Lung (tissue), 11 donors: ENCODE measurements at regions not wholly inside any gene's neighbourhood (a gene's known extent, or its start where the extent isn't known, plus 50 kb on each side); places are given as distances from the start of the nearest gene placed in this dataset.

ENCODE experiments used
- ATAC-seq: fragments of 200-7000 bp; cut with Tn5 transposase; one replicate; pipeline ENCODE4 v1.9.1; 2020; ENCODE audit warnings: moderate number of reproducible peaks; ENCODE audit not compliant: insufficient read depth, low FRiP score
- DNase-seq, 3 donors: peaks; one replicate each; pipeline ENCODE4 v3.0.0-alpha.2; 2013 to 2017
- H3K27ac ChIP-seq, 2 donors: one replicate each; pipeline ENCODE4 v1.5.1; 2013; ENCODE audit warnings: mild to moderate bottlenecking in 2 of 2, moderate library complexity in 2 of 2, control low read depth in 1 of 2, inconsistent platforms in 1 of 2, low read depth in 1 of 2, low read length in 1 of 2
- H3K27me3 ChIP-seq, 3 donors: one replicate each; pipeline ENCODE4 v1.5.1; 2013; ENCODE audit warnings: low read length in 2 of 3; ENCODE audit not compliant: control insufficient read depth in 3 of 3, insufficient read depth in 3 of 3
- H3K36me3 ChIP-seq, 4 donors: one replicate each; pipeline ENCODE4 v1.5.1; 2013; ENCODE audit warnings: low read length in 4 of 4, mild to moderate bottlenecking in 1 of 4, moderate library complexity in 1 of 4; ENCODE audit not compliant: control insufficient read depth in 4 of 4, insufficient read depth in 4 of 4
- H3K4me1 ChIP-seq, 5 donors: one replicate each; pipeline ENCODE4 v1.5.1; 2013; ENCODE audit warnings: low read length in 5 of 5, mild to moderate bottlenecking in 2 of 5, moderate library complexity in 1 of 5; ENCODE audit not compliant: control insufficient read depth in 5 of 5, insufficient read depth in 5 of 5
- H3K4me3 ChIP-seq: one replicate; pipeline ENCODE4 v1.5.1; 2013; ENCODE audit warnings: mild to moderate bottlenecking, control low read depth, moderate library complexity
- H3K9ac ChIP-seq, 2 donors: one replicate each; pipeline ENCODE4 v1.5.1; 2013; ENCODE audit warnings: low read length in 2 of 2, control low read depth in 1 of 2; ENCODE audit not compliant: insufficient read depth in 1 of 2
- H3K9me3 ChIP-seq, 4 donors: one replicate each; pipeline ENCODE4 v1.5.1; 2013; ENCODE audit warnings: low read length in 3 of 4, mild to moderate bottlenecking in 1 of 4, moderate library complexity in 1 of 4; ENCODE audit not compliant: control insufficient read depth in 4 of 4, insufficient read depth in 3 of 4
- CTCF ChIP-seq: IDR thresholded peaks from 2 replicates; pipeline ENCODE4 v1.5.1; 2012; ENCODE audit warnings: mild to moderate bottlenecking; ENCODE audit errors: control extremely low read depth, extremely low read depth
- WGBS, 2 donors: extraction: QIAGEN DNeasy Blood & Tissue Kit; methylation state at CpG; one replicate each; pipeline ENCODE4 v1.1.7; 2013; 5-methylcytosine and 5-hydroxymethylcytosine counted together
- donor health status: control.
- donor health status: control.
- donor health status: Bipolar disorder and iron deficiency.
- donor health status: healthy.
- donor health status: DM: yes; HTN: yes; CAD: no.

- DNase-seq: no peak
- TF ChIP-seq CTCF: no peak
- Histone ChIP-seq H3K4me1 (peaks cover 0 to 13% (median 4%) of the 10 kb centered on the region in 5 donors), H3K27ac (peak overlapping the region; percentile 81 to 86), H3K27me3 (no peaks in the 10 kb centered on the region), H3K4me3 (no peak overlapping the region), H3K36me3 (no peaks in the 10 kb centered on the region), H3K9me3 (no peaks in the 10 kb centered on the region), H3K9ac (no peak overlapping the region)
- ATAC-seq: no peak
- 94 to 95% methylated on average over 5 of the region's 5 CpGs for WGBS, 2 donors
Observed at GRCh38 chr3:16059081-16059537, 115.4 kb upstream of the GALNT15 start.

GRCh38 chr3:16059711-16060357 is 114.6 kb upstream of the GALNT15 start:
- ATAC-seq (no peak), DNase-seq (no peak)
- TF ChIP-seq CTCF: no peak
- no peaks in the 10 kb centered on the region for H3K9me3 ChIP-seq
- peaks cover 0 to 14% (median 4%) of the 10 kb centered on the region in 5 donors for H3K4me1 ChIP-seq
- H3K4me3 ChIP-seq: no peak overlapping the region
- no peaks in the 10 kb centered on the region for H3K36me3 ChIP-seq
- 71 to 88% methylated on average over 2 of the region's 2 CpGs for WGBS, 2 donors
- no peak overlapping the region for H3K9ac ChIP-seq
- H3K27me3 ChIP-seq: no peaks in the 10 kb centered on the region
- H3K27ac ChIP-seq: peak overlapping the region; percentile 81 to 86

GRCh38 chr3:16060358-16060852 is 114.1 kb upstream of the GALNT15 start:
- peak in 2 of 3 donors; percentile 38 to 65 for DNase-seq

More at GRCh38 chr3:16060358-16060852, 114.1 kb upstream of the GALNT15 start:
- peak; percentile 54 for ATAC-seq
- Histone ChIP-seq H3K36me3 (no peaks in the 10 kb centered on the region), H3K27ac (peak overlapping the region in 1 of 2 donors; percentile 45), H3K27me3 (no peaks in the 10 kb centered on the region), H3K4me3 (no peak overlapping the region), H3K9ac (no peak overlapping the region), H3K9me3 (no peaks in the 10 kb centered on the region), H3K4me1 (peaks cover 0 to 14% (median 5%) of the 10 kb centered on the region in 5 donors)
- 42 to 57% methylated on average over 4 of the region's 4 CpGs for WGBS, 2 donors
- no peak for TF ChIP-seq CTCF
